ENCODE measurements at regions not wholly inside any gene's neighbourhood (a gene's known extent, or its start where the extent isn't known, plus 50 kb on each side); places are given as distances from the start of the nearest gene placed in this dataset.

- TF ChIP-seq, protein P1, sequence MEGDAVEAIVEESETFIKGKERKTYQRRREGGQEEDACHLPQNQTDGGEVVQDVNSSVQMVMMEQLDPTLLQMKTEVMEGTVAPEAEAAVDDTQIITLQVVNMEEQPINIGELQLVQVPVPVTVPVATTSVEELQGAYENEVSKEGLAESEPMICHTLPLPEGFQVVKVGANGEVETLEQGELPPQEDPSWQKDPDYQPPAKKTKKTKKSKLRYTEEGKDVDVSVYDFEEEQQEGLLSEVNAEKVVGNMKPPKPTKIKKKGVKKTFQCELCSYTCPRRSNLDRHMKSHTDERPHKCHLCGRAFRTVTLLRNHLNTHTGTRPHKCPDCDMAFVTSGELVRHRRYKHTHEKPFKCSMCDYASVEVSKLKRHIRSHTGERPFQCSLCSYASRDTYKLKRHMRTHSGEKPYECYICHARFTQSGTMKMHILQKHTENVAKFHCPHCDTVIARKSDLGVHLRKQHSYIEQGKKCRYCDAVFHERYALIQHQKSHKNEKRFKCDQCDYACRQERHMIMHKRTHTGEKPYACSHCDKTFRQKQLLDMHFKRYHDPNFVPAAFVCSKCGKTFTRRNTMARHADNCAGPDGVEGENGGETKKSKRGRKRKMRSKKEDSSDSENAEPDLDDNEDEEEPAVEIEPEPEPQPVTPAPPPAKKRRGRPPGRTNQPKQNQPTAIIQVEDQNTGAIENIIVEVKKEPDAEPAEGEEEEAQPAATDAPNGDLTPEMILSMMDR (conservative IDR thresholded peaks at IDR 0.05; ENCODE audit: low read depth, low read length) = no peak
- no peak for DNase-seq (ENCODE audit: low read depth)
- no peak overlapping the region for H3K4me3 ChIP-seq (ENCODE audit: low read length)
These were observed 649.1 kb upstream of the GJE1 start for GRCh38 chr6:141483598-141484061.

GRCh38 chr6:141482796-141483597, 649.7 kb upstream of the GJE1 start:
- TF ChIP-seq, protein P1 (conservative IDR thresholded peaks at IDR 0.05; ENCODE audit: low read depth, low read length) = no peak
- DNase-seq (ENCODE audit: low read depth) = no peak
- no peak overlapping the region for H3K4me3 ChIP-seq (ENCODE audit: low read length)

GRCh38 chr6:141475259-141475658, 657.5 kb upstream of the GJE1 start:
- no peak overlapping the region for H3K4me3 ChIP-seq (ENCODE audit: low read length)
- TF ChIP-seq, protein P1 (conservative IDR thresholded peaks at IDR 0.05; ENCODE audit: low read depth, low read length) = no peak
- DNase-seq (ENCODE audit: low read depth) = no peak

DNA sequence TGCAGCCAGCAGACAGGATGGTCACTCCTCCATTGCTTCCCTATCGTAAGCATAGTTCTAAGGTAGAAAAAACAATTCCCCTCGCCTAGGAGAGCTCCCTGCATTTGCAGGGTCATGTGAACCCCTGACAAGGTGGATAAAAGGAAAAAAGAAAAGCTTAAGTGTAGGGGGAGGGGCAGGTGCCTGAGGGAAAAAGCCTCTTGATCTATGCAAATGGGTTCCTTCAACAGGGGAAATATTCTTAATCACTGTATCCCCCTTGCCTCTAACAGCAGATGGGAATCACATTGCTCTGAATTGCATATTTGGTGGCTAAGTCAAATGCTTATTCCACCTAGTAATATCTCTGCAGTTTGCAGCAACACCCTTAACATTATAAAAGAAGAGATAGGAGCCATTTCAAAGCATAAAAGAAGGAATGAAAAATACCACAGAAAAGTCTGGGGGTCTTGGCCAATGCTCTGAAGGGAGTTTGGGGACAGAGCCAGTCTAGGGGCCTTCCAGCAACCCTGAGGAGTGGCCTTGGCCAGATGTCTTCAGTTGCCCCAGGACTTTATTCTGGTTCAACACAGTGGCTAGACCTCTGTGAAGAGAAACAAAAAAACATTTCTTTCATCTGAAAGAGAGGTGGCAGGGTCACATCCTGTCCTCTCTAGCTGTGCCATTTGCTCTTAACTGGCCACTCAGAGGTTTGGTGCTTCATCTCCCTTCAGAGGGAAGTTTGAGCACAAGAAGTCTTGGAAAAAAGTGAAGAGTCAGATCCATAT, 660.4 kb upstream of the GJE1 start:
- TF ChIP-seq, protein P1 (conservative IDR thresholded peaks at IDR 0.05; ENCODE audit: low read depth, low read length) = no peak
- no peak for DNase-seq (ENCODE audit: low read depth)
- H3K4me3 ChIP-seq (ENCODE audit: low read length) = no peak overlapping the region

GRCh38 chr6:141470810-141471209, 661.9 kb upstream of the GJE1 start:
- DNase-seq (ENCODE audit: low read depth) = no peak
- TF ChIP-seq, protein P1 (conservative IDR thresholded peaks at IDR 0.05; ENCODE audit: low read depth, low read length) = no peak
- no peak overlapping the region for H3K4me3 ChIP-seq (ENCODE audit: low read length)

GRCh38 chr6:141467881-141468280, 664.8 kb upstream of the GJE1 start:
- TF ChIP-seq, protein P1 (conservative IDR thresholded peaks at IDR 0.05; ENCODE audit: low read depth, low read length) = no peak
- no peak overlapping the region for H3K4me3 ChIP-seq (ENCODE audit: low read length)
- no peak for DNase-seq (ENCODE audit: low read depth)
